H1 (cell line): ENCODE measurements at regions not wholly inside any gene's neighbourhood (a gene's known extent, or its start where the extent isn't known, plus 50 kb on each side); places are given as distances from the start of the nearest gene placed in this dataset.

Experiments
- CTCF ChIA-PET: fragments of 300-600 bp; sonication (Branson Sonifier 250); formaldehyde crosslinking; loops from one replicate; lab custom pipeline; 2021; ENCODE audit not compliant: partially characterized antibody; lab: Charles Lee
- POLR2A ChIA-PET: fragments of 300-600 bp; sonication (Branson Sonifier 250); formaldehyde crosslinking; loops from one replicate; lab custom pipeline; 2021; ENCODE audit warnings: inconsistent platforms; ENCODE audit not compliant: partially characterized antibody; lab: Charles Lee
- DNase-seq, 2 experiments: peaks; one replicate each; pipeline versions ENCODE4 v3.0.0 to v3.0.0-alpha.2; 2010 to 2022; ENCODE audit warnings: low spot score in 2 of 2, low read depth in 1 of 2, mixed read lengths in 1 of 2
- FAIRE-seq: peaks from 2 replicates; lab custom pipeline; 2011; peaks lifted over from hg19 to GRCh38; lab: Jason Lieb, UNC
- H2AFZ ChIP-seq: 2 replicates; pipeline ENCODE4 v1.8.1; 2012; ENCODE audit warnings: low read length, inconsistent platforms
- H2AK5ac ChIP-seq: 2 replicates; pipeline ENCODE4 v1.6.1; 2013; ENCODE audit warnings: low read depth, low read length
- H2BK120ac ChIP-seq: replicated peaks from 2 replicates; pipeline ENCODE3; 2013; ENCODE audit warnings: low read depth, low read length, inconsistent platforms
- H2BK12ac ChIP-seq: 2 replicates; pipeline ENCODE4 v1.6.1; 2013; ENCODE audit warnings: low read depth, low read length
- H2BK15ac ChIP-seq: 2 replicates; pipeline ENCODE4 v1.6.1; 2013; ENCODE audit warnings: low read length
- H2BK20ac ChIP-seq: 2 replicates; pipeline ENCODE4 v1.6.1; 2013; ENCODE audit warnings: low read length
- H2BK5ac ChIP-seq: 2 replicates; pipeline ENCODE4 v1.6.1; 2013; ENCODE audit warnings: low read depth, low read length
- H3K14ac ChIP-seq: 2 replicates; pipeline ENCODE4 v1.6.1; 2013; ENCODE audit warnings: inconsistent platforms; ENCODE audit not compliant: insufficient read length
- H3K18ac ChIP-seq: 2 replicates; pipeline ENCODE4 v1.6.1; 2013; ENCODE audit warnings: low read length; ENCODE audit errors: extremely low read depth
- H3K23ac ChIP-seq: 2 replicates; pipeline ENCODE4 v1.6.1; 2013; ENCODE audit warnings: inconsistent platforms; ENCODE audit not compliant: insufficient read length
- H3K23me2 ChIP-seq: 2 replicates; pipeline ENCODE4 v1.6.1; 2013; ENCODE audit warnings: low read depth, low read length
- H3K27ac ChIP-seq: 2 replicates; pipeline ENCODE4 v1.6.1; 2011; ENCODE audit warnings: low read depth, low read length, inconsistent platforms
- H3K27me3 ChIP-seq, 4 experiments: replicated peaks in 1 of 4; 1 replicate in 1 of 4; 2 replicates in 3 of 4; pipeline versions ENCODE4 v1.6.1 to v1.8.1; 2011 to 2013; ENCODE audit warnings: low read length in 3 of 4, mild to moderate bottlenecking in 3 of 4, inconsistent platforms in 2 of 4, mixed read lengths in 2 of 4, moderate library complexity in 1 of 4; ENCODE audit not compliant: control insufficient read depth in 3 of 4, insufficient read depth in 3 of 4; ENCODE audit errors: extremely low read depth in 1 of 4
- H3K36me3 ChIP-seq, 4 experiments: 2 replicates each; pipeline versions ENCODE4 v1.6.1 to v1.8.1; 2011 to 2013; ENCODE audit warnings: mild to moderate bottlenecking in 4 of 4, low read length in 3 of 4, moderate library complexity in 2 of 4, control low read depth in 1 of 4, inconsistent platforms in 1 of 4; ENCODE audit not compliant: insufficient read depth in 4 of 4, control insufficient read depth in 2 of 4
- H3K4ac ChIP-seq: replicated peaks from 2 replicates; pipeline ENCODE3; 2013; ENCODE audit warnings: low read length, low read depth, mixed read lengths, inconsistent platforms; ENCODE audit not compliant: insufficient read length
- H3K4me1 ChIP-seq, 4 experiments: replicated peaks in 1 of 4; 1 replicate in 1 of 4; 2 replicates in 3 of 4; pipeline versions ENCODE4 v1.6.1 to v1.8.1; 2011 to 2013; ENCODE audit warnings: low read length in 3 of 4, inconsistent platforms in 2 of 4, mixed read lengths in 1 of 4; ENCODE audit not compliant: insufficient read depth in 4 of 4, control insufficient read depth in 3 of 4
- H3K4me2 ChIP-seq, 2 experiments: 2 replicates each; pipeline versions ENCODE4 v1.6.1 to v1.8.1; 2011 to 2013; ENCODE audit warnings: low read depth in 2 of 2, low read length in 2 of 2, control low read depth in 1 of 2, inconsistent platforms in 1 of 2, mild to moderate bottlenecking in 1 of 2; ENCODE audit not compliant: insufficient read depth in 1 of 2
- H3K4me3 ChIP-seq, 4 experiments: fragments of 200-600, 300-600 bp in 1 of 4; sonication (generic), shearing (Covaris generic), sonication (Bioruptor Twin) in 1 of 4; 2 replicates each; pipeline versions ENCODE4 v1.5.1 to v1.8.1; 2011 to 2016; ENCODE audit warnings: low read length in 4 of 4, low read depth in 3 of 4, control low read depth in 2 of 4, inconsistent platforms in 2 of 4, mild to moderate bottlenecking in 2 of 4, mixed read lengths in 1 of 4, moderate library complexity in 1 of 4; ENCODE audit not compliant: insufficient read depth in 2 of 4; ENCODE audit errors: extremely low read depth in 1 of 4
- H3K56ac ChIP-seq: replicated peaks from 2 replicates; pipeline ENCODE3; 2013; ENCODE audit warnings: low read depth, mild to moderate bottlenecking, mixed read lengths, low read length, inconsistent platforms; ENCODE audit not compliant: insufficient read length
- H3K79me1 ChIP-seq: 2 replicates; pipeline ENCODE4 v1.6.1; 2013; ENCODE audit warnings: low read depth, low read length, control low read depth
- H3K79me2 ChIP-seq, 2 experiments: 2 replicates each; pipeline versions ENCODE4 v1.6.1 to v1.8.1; 2012 to 2013; ENCODE audit warnings: low read length in 2 of 2, mild to moderate bottlenecking in 2 of 2, inconsistent platforms in 1 of 2; ENCODE audit not compliant: insufficient read depth in 2 of 2, control insufficient read depth in 1 of 2
- H3K9ac ChIP-seq, 4 experiments: replicated peaks in 1 of 4; 1 replicate in 1 of 4; 2 replicates in 3 of 4; pipeline versions ENCODE4 v1.6.1 to v1.8.1; 2011 to 2013; ENCODE audit warnings: low read depth in 3 of 4, low read length in 3 of 4, control low read depth in 2 of 4, mild to moderate bottlenecking in 2 of 4, moderate library complexity in 2 of 4, inconsistent platforms in 1 of 4; ENCODE audit errors: extremely low read depth in 1 of 4
- H3K9me3 ChIP-seq, 2 experiments: 2 replicates each; pipeline versions ENCODE4 v1.6.1 to v1.8.1; 2012 to 2013; ENCODE audit warnings: mild to moderate bottlenecking in 2 of 2, moderate library complexity in 2 of 2, control low read depth in 1 of 2, inconsistent platforms in 1 of 2, low read depth in 1 of 2, low read length in 1 of 2, mixed read lengths in 1 of 2; ENCODE audit not compliant: insufficient read depth in 2 of 2
- H4K20me1 ChIP-seq, 2 experiments: replicated peaks in 1 of 2; 2 replicates each; pipeline versions ENCODE3 to v1.8.1; 2011 to 2013; ENCODE audit warnings: inconsistent platforms in 2 of 2, low read length in 2 of 2, mild to moderate bottlenecking in 1 of 2; ENCODE audit not compliant: insufficient read depth in 2 of 2, control insufficient read depth in 1 of 2
- H4K5ac ChIP-seq: 2 replicates; pipeline ENCODE4 v1.6.1; 2013; ENCODE audit warnings: low read length, low read depth, mixed read lengths, inconsistent platforms; ENCODE audit not compliant: insufficient read length
- H4K8ac ChIP-seq: 2 replicates; pipeline ENCODE4 v1.8.0; 2013; ENCODE audit warnings: mild to moderate bottlenecking, moderate library complexity, low read length, inconsistent platforms; ENCODE audit not compliant: insufficient read depth; ENCODE audit errors: extremely low read depth
- H4K91ac ChIP-seq: replicated peaks from 2 replicates; pipeline ENCODE3; 2013; ENCODE audit warnings: low read length, mixed read lengths, inconsistent platforms; ENCODE audit not compliant: insufficient read length
- ATF2 ChIP-seq: IDR thresholded peaks from 2 replicates; pipeline ENCODE4 v1.6.1; 2012; ENCODE audit warnings: low read length, inconsistent platforms
- BCL11A ChIP-seq, 2 experiments: IDR thresholded peaks; one replicate each; pipeline ENCODE4 v1.6.1; 2011; ENCODE audit warnings: low read depth in 2 of 2, low read length in 2 of 2, mild to moderate bottlenecking in 2 of 2
- CTBP2 ChIP-seq: IDR thresholded peaks from 2 replicates; pipeline ENCODE4 v1.7.0; 2011; ENCODE audit warnings: borderline replicate concordance, mild to moderate bottlenecking, moderate library complexity, mixed read lengths, low read length; ENCODE audit not compliant: insufficient read depth, insufficient read length
- HDAC6 ChIP-seq: IDR thresholded peaks from one replicate; pipeline ENCODE4 v1.7.1; 2012; ENCODE audit warnings: low read depth, mild to moderate bottlenecking, inconsistent platforms, low read length, moderate library complexity
- KDM1A ChIP-seq: fragments of 200-600, 300-600 bp; sonication (generic); IDR thresholded peaks from 2 replicates; pipeline ENCODE4 v1.7.1; 2016; ENCODE audit warnings: mild to moderate bottlenecking, low read length, borderline replicate concordance
- KDM5A ChIP-seq: fragments of 200-600 bp; IDR thresholded peaks from 2 replicates; pipeline ENCODE4 v1.7.1; 2012; ENCODE audit warnings: mild to moderate bottlenecking, low read length, inconsistent platforms, mixed read lengths
- PHF8 ChIP-seq: fragments of 200-600 bp; sonication (generic); conservative IDR thresholded peaks from 2 replicates; pipeline ENCODE4 v1.7.1; 2012; ENCODE audit warnings: low read depth, mild to moderate bottlenecking, inconsistent platforms, low read length, moderate library complexity
- POLR2AphosphoS5 ChIP-seq: IDR thresholded peaks from 2 replicates; pipeline ENCODE4 v1.6.1; 2011; ENCODE audit warnings: low read depth, low read length
- RXRA ChIP-seq: IDR thresholded peaks from 2 replicates; pipeline ENCODE4 v1.6.1; 2011; ENCODE audit warnings: low read depth, mild to moderate bottlenecking, low read length, moderate library complexity; ENCODE audit not compliant: insufficient read depth
- SIRT6 ChIP-seq: IDR thresholded peaks from one replicate; pipeline ENCODE4 v1.7.1; 2012; ENCODE audit warnings: low read length, inconsistent platforms
- SP4 ChIP-seq: IDR thresholded peaks from 2 replicates; pipeline ENCODE4 v1.6.1; 2012; ENCODE audit warnings: low read length, inconsistent platforms
- TAF7 ChIP-seq: optimal IDR thresholded peaks from 2 replicates; pipeline ENCODE3; 2011; ENCODE audit warnings: low read depth, mild to moderate bottlenecking, inconsistent platforms, low read length, moderate library complexity, borderline replicate concordance
- TBP ChIP-seq: IDR thresholded peaks from 2 replicates; pipeline ENCODE4 v1.6.1; 2011; ENCODE audit warnings: low read depth, low read length, improper control_type of control experiment
- TEAD4 ChIP-seq: IDR thresholded peaks from 2 replicates; pipeline ENCODE4 v1.6.1; 2012; ENCODE audit warnings: low read depth, low read length, inconsistent platforms, mixed read lengths
- WGBS, 2 experiments: shearing (Covaris generic) in 1 of 2; methylation state at CpG; one replicate each; pipeline versions ENCODE4 v1.1.6 to v1.1.7; 2013 to 2015; ENCODE audit warnings: low lambda C conversion rate in 2 of 2, mixed read lengths in 2 of 2, inconsistent platforms in 1 of 2, low coverage in 1 of 2, missing lambda C conversion rate in 1 of 2; ENCODE audit not compliant: insufficient replicate concordance in 2 of 2, insufficient coverage in 1 of 2, insufficient read length in 1 of 2; ENCODE audit errors: extremely low coverage in 1 of 2, missing lambda C conversion rate in 1 of 2; 5-methylcytosine and 5-hydroxymethylcytosine counted together

GRCh38 chr5:53330491-53330890, 149.9 kb upstream of the FST start:
- Histone ChIP-seq H4K91ac (no peak overlapping the region), H3K27me3 (no peaks in the 10 kb centered on the region), H2BK120ac (no peak overlapping the region), H3K79me1 (no peaks in the 10 kb centered on the region), H3K23me2 (peaks cover 3% of the 10 kb centered on the region; the same call in 1 of the 2 replicates), H4K5ac (no peak overlapping the region), H3K79me2 (no peaks in the 10 kb centered on the region), H3K9me3 (no peaks in the 10 kb centered on the region), H2AFZ (no peak overlapping the region), H4K20me1 (no peaks in the 10 kb centered on the region), H3K4me3 (no peak overlapping the region), H3K23ac (no peak overlapping the region), H2BK20ac (no peak overlapping the region), H3K27ac (no peak overlapping the region), H3K36me3 (no peaks in the 10 kb centered on the region), H3K4ac (no peak overlapping the region), H3K4me2 (no peak overlapping the region), H2BK5ac (no peak overlapping the region), H3K56ac (no peak overlapping the region), H2BK15ac (no peak overlapping the region), H3K18ac (no peak overlapping the region), H2AK5ac (no peak overlapping the region), H3K4me1 (no peaks in the 10 kb centered on the region), H3K9ac (no peak overlapping the region), H4K8ac (no peak overlapping the region), H3K14ac (no peak overlapping the region), H2BK12ac (no peak overlapping the region)
- ChIA-PET POLR2A (no interaction called here), CTCF (interaction anchor here (3.4 kb wide), 1 partner anchor 11 kb away, joined by 18 read pairs; no protein-coding TSS in a partner anchor)
- FAIRE-seq (no peak), DNase-seq (no peak)
- 89% methylated on average over 2 of the region's 2 CpGs; no CpG with 5 or more reads in 1 of the 2 experiments for WGBS, 2 experiments
- TF ChIP-seq CTBP2 (no peak), TAF7 (no peak), POLR2AphosphoS5 (no peak), BCL11A (IDR thresholded peaks at IDR 0.05; ENCODE audit: low read depth in 2 of 2, low read length in 2 of 2) (no peak), TEAD4 (no peak), SIRT6 (no peak), HDAC6 (no peak), RXRA (no peak), KDM1A (no peak), ATF2 (no peak), SP4 (no peak), PHF8 (no peak), TBP (no peak), KDM5A (no peak)
